GM13976 (cell line): ENCODE measurements at regions not wholly inside any gene's neighbourhood (a gene's known extent, or its start where the extent isn't known, plus 50 kb on each side); places are given as distances from the start of the nearest gene placed in this dataset.

Source experiments
- DNase-seq: peaks from one replicate; pipeline ENCODE4 v3.0.0; 2012; ENCODE audit warnings: low spot score
- in situ Hi-C: fragments of 300-500 bp; cut with MboI; formaldehyde crosslinking; loops from one replicate; pipeline ENCODE4 v1.12.0; 2022; ENCODE audit warnings: low sequenced_read_pairs, mixed read lengths, inconsistent platforms; ENCODE audit not compliant: unreplicated experiment
- TF ChIP-seq, protein P1 (sequence below): IDR thresholded peaks from 2 replicates; pipeline ENCODE4 v1.5.1; 2012; ENCODE audit warnings: borderline replicate concordance, mild to moderate bottlenecking; ENCODE audit not compliant: insufficient read depth; ENCODE audit errors: extremely low read depth, missing control alignments, control extremely low read depth

DNA sequence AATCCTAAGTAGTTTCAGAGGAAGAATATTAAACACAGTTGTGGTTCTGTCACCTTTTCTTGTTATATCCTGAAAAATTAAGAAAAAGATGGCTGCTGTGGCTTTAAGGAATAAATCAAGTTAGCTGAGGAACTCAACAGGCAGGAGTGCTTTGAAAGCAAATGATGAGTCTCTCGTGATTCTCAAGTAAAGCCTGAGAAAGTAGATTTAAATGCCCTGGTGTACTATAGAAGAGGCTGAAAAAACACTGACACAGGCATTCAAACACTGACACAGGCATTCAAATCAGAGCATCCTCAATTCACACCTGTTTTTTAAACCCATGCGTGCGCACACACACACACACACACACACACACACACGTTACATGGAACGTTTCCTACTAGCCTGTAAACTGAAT, 218.6 kb downstream of the OGFRL1 start:
- TF ChIP-seq, protein P1, sequence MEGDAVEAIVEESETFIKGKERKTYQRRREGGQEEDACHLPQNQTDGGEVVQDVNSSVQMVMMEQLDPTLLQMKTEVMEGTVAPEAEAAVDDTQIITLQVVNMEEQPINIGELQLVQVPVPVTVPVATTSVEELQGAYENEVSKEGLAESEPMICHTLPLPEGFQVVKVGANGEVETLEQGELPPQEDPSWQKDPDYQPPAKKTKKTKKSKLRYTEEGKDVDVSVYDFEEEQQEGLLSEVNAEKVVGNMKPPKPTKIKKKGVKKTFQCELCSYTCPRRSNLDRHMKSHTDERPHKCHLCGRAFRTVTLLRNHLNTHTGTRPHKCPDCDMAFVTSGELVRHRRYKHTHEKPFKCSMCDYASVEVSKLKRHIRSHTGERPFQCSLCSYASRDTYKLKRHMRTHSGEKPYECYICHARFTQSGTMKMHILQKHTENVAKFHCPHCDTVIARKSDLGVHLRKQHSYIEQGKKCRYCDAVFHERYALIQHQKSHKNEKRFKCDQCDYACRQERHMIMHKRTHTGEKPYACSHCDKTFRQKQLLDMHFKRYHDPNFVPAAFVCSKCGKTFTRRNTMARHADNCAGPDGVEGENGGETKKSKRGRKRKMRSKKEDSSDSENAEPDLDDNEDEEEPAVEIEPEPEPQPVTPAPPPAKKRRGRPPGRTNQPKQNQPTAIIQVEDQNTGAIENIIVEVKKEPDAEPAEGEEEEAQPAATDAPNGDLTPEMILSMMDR = no peak
- in situ Hi-C loops = no loop called here
- no peak for DNase-seq

DNA sequence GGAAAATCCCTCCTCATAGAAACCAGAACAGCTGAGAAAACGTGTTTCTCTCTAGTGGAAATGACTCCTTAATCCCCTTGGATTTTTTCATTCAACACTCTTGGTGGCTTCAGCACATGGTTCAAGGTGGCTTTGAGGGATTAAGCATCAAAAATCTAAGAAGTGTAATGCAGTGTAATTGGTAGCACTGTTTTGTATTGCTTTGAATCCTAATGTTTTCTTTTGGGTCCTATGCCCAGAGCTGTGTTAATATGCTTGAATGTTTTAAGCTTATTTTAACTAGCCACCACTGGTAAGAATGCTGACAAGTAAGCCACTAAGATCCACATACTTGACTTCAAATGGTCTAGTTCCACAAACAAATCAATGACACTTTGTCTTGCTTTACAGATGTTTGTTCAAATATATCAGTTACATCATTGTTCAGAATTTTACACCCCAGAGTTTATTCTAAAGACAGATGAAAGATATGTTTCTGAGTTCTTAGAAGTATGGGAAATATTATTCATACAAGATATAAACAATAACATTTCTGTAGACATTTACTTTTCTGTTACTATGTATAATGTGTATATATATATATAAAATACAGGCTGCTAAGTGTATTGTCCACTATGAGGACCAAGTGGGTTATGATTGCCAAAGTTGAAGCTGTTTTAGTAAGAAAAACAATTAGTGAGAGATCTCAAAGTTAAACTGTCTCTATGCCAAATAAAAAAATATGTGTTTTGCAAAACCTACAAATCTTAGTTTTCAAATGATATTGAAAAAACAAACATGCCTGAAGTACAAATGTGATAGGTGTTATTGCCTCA, 220.8 kb downstream of the OGFRL1 start:
- in situ Hi-C loops = loop anchor here (10.0 kb wide), 1 partner anchor 125 kb away; no protein-coding TSS in a partner anchor
- DNase-seq = no peak
- TF ChIP-seq, protein P1 = no peak

DNA sequence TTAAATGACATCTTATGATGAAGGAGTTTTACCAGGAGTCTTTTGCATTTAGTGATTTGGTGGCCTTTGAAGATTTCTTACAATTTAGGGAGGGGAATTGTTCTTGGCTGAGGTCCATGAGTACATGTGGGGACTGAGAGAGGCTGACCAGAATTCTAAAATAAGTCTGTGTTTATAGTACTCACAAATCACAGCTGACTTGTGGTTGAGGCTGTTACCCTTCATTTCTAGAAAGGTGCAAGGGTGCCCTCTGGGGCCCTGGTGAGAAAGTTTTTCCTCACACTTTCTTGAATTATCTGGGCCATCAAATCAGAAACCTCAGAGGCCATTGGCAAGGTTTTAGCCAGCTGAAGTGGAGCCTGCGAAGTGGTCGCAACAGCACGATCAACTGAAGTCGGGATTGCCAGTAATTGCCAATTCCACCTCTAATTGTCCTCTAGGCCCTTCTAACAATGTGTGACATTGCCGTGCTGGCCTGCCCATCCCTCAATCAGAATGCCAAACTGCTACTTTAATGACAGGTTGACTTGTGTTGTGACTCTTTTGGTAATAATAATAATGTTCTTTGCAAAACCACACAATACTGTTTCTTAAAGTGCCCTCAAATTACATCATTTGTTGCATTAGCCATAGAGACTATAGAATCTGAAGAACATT, 221.6 kb downstream of the OGFRL1 start:
- DNase-seq = peak; percentile 12
- TF ChIP-seq, protein P1 = peak; percentile 39
- in situ Hi-C loops = loop anchor here (10.0 kb wide), 1 partner anchor 125 kb away; no protein-coding TSS in a partner anchor

DNA sequence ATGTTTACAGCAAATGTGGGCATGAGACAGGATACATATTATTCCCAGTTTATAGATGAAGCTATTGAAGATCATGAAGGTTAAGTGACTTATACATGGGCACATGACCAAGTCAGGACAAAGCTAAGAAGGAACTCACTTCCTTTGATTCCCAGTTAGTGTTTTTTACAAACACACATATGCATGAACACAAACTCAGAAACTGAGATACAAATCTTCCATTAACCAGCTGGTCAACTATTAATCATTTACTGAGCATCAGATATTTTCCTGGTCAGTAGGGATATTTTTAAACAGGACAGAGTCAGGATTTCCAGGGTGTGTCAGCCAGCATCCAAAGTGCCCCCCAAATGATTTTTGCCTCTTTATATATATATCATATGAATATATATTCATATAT, 222.2 kb downstream of the OGFRL1 start:
- TF ChIP-seq, protein P1 = no peak
- DNase-seq = no peak
- in situ Hi-C loops = loop anchor here (10.0 kb wide), 1 partner anchor 126 kb away; no protein-coding TSS in a partner anchor

DNA sequence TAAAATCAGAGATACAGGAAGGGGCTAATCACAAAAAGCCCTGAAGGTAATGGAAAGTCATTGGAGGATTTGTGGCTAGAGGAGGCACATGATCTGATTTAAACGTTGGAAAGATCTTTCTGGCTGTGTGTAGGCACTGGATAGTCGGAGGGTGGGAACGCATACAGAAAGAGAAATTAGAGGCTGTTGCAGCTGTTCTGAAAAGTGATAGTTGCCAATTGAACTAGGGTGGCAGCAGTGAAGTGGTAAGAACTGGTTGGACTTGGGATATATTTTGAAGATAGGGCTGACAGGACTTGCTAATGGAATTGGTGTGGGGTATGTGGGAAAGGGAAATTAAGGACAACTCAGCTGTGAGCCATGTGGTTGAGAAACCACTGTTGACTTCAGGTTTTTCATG, 223.6 kb downstream of the OGFRL1 start:
- no peak for DNase-seq
- TF ChIP-seq, protein P1 = no peak
- in situ Hi-C loops = loop anchor here (10.0 kb wide), 1 partner anchor 127 kb away; no protein-coding TSS in a partner anchor

DNA sequence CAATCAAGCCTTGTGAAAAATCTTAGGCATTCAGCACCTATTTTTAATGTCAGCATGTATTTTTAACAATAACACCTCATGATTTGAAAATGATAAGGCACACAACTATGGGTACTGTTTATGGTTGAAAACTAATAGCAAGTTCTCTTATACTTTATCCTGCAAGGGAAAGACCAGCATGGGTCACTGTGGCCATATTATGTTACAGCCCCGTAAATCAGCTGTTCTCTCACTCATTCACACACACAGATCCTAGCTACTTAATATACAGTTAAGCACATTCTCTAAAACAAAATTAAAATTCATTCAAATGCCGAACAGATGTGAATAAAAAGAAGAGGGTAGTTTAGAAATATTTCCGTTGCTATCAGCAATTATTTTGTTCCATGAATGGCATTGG, 224.4 kb downstream of the OGFRL1 start:
- in situ Hi-C loops = loop anchor here (10.0 kb wide), 1 partner anchor 128 kb away; no protein-coding TSS in a partner anchor
- TF ChIP-seq, protein P1 = no peak
- DNase-seq = no peak
